ENCODE measurements at regions not wholly inside any gene's neighbourhood (a gene's known extent, or its start where the extent isn't known, plus 50 kb on each side); places are given as distances from the start of the nearest gene placed in this dataset.

- TF ChIP-seq RAD21 (IDR thresholded peaks at IDR 0.05; ENCODE audit: low read depth) (no peak), CTCF (IDR thresholded peaks at IDR 0.05 in 2 of 3, conservative IDR thresholded peaks at IDR 0.05 in 1 of 3; ENCODE audit: borderline replicate concordance in 1 of 3, insufficient read depth in 1 of 3, low read depth in 2 of 3, low read length in 2 of 3) (no peak), POLR2A (IDR thresholded peaks at IDR 0.05; ENCODE audit: borderline replicate concordance, extremely low read depth, insufficient read depth, insufficient read length) (no peak), SIN3A (IDR thresholded peaks at IDR 0.05; ENCODE audit: low read depth) (no peak), REST (IDR thresholded peaks at IDR 0.05; ENCODE audit: low read depth) (no peak), ELF1 (IDR thresholded peaks at IDR 0.05; ENCODE audit: borderline replicate concordance, low read depth) (no peak), POLR2AphosphoS5 (IDR thresholded peaks at IDR 0.05; ENCODE audit: low read depth, low read length) (no peak), ZBTB33 (IDR thresholded peaks at IDR 0.05; ENCODE audit: extremely low read depth, insufficient replicate concordance, low read length) (no peak), EZH2 (IDR thresholded peaks at IDR 0.05) (no peak), CEBPB (IDR thresholded peaks at IDR 0.05; ENCODE audit: low read depth) (no peak), MAX (IDR thresholded peaks at IDR 0.05) (no peak), FOSL1 (IDR thresholded peaks at IDR 0.05; ENCODE audit: low read depth) (no peak), CBX3 (IDR thresholded peaks at IDR 0.05; ENCODE audit: low read depth) (no peak), EZH2phosphoT487 (IDR thresholded peaks at IDR 0.05; ENCODE audit: borderline replicate concordance) (no peak)
Measured at GRCh38 chr4:159428975-159429692, 326.3 kb downstream of the RAPGEF2 start.

Data from HCT116 (cell line).